Epithelial cell of proximal tubule (primary cell): ENCODE measurements at regions not wholly inside any gene's neighbourhood (a gene's known extent, or its start where the extent isn't known, plus 50 kb on each side); places are given as distances from the start of the nearest gene placed in this dataset.
A peak's percentile ranks its signal among the peaks of the same experiment; 100 is the strongest.

ENCODE experiments used
- DNase-seq: peaks from one replicate; pipeline ENCODE4 v3.0.0-alpha.2; 2011; ENCODE audit warnings: low read depth
- H3K4me3 ChIP-seq: 2 replicates; pipeline ENCODE4 v1.5.1; 2011; ENCODE audit warnings: low read depth, mild to moderate bottlenecking, low read length
- TF ChIP-seq, protein P1 (sequence below): conservative IDR thresholded peaks from 2 replicates; pipeline ENCODE4 v1.5.1; 2012; ENCODE audit warnings: low read depth, mild to moderate bottlenecking, low read length

- H3K4me3 ChIP-seq = no peak overlapping the region
- no peak for DNase-seq
- TF ChIP-seq, protein P1, sequence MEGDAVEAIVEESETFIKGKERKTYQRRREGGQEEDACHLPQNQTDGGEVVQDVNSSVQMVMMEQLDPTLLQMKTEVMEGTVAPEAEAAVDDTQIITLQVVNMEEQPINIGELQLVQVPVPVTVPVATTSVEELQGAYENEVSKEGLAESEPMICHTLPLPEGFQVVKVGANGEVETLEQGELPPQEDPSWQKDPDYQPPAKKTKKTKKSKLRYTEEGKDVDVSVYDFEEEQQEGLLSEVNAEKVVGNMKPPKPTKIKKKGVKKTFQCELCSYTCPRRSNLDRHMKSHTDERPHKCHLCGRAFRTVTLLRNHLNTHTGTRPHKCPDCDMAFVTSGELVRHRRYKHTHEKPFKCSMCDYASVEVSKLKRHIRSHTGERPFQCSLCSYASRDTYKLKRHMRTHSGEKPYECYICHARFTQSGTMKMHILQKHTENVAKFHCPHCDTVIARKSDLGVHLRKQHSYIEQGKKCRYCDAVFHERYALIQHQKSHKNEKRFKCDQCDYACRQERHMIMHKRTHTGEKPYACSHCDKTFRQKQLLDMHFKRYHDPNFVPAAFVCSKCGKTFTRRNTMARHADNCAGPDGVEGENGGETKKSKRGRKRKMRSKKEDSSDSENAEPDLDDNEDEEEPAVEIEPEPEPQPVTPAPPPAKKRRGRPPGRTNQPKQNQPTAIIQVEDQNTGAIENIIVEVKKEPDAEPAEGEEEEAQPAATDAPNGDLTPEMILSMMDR = no peak
Observed at GRCh38 chr5:62133426-62133825, 172.6 kb upstream of the KIF2A start.

GRCh38 chr5:62134811-62135210, 171.2 kb upstream of the KIF2A start:
- no peak for DNase-seq
- no peak overlapping the region for H3K4me3 ChIP-seq
- TF ChIP-seq, protein P1 = no peak

DNA sequence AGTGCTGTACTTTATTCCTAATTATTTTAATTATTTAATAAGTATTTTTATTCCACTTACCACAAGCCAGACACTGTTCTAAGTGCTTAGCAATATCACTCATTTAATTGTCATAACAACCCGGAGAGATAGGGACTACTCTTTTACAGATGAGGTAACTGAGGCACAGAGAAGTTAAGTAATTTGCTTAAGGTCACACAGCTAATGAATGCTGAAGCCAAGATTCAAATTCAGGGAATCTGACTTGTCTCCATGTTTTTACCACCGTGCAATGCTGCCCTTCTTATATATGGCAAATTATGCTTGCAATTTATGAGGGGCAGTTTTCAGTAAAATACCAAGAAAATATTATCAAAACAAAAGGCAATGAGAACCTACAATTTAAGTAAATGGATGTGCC, 168.4 kb upstream of the KIF2A start:
- no peak overlapping the region for H3K4me3 ChIP-seq
- TF ChIP-seq, protein P1 = no peak
- DNase-seq = no peak

DNA sequence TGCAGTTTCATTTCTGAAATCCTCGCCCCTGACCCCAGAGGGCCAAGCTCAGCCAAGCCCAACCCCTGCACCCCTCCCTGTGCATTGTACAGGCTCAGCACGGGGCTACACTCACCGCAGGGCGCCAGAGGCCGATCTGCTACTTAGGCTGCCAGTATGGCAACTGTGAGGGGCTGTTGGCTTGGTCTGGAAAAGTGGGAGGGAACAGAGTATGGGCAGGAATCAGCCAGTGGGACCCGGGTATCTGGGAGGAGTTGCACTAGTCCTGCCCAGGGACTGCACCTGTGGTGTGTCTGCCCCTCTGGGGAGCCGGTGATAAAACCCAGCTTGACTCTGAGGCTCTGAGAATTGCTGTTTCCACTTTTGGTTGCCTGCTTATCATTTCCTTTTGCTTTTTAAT, 167.4 kb upstream of the KIF2A start:
- TF ChIP-seq, protein P1 = no peak
- DNase-seq = no peak
- no peak overlapping the region for H3K4me3 ChIP-seq

- H3K4me3 ChIP-seq = no peak overlapping the region
- DNase-seq = no peak
- TF ChIP-seq, protein P1 = no peak
Observed at GRCh38 chr5:62139741-62140140, 166.3 kb upstream of the KIF2A start.

DNA sequence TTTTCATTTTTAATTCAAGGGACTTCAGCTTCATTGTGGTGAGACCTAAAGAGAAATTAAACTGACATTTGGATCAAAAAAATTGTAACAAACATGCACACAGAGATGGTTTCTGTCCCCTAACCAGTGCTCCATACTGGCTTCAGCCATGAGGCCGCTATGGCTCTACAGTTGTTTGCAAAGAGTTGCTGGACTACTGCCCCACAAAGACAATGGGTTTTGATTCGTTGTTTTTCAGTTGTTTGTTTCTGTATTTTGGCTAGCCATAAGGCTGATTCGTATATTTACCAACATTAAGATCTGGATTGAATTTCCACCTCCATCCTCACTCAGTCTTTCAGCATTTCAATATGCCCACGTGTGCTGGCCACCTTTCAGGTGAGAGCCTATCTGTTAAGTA, 163.7 kb upstream of the KIF2A start:
- no peak overlapping the region for H3K4me3 ChIP-seq
- no peak for DNase-seq
- TF ChIP-seq, protein P1 = no peak

GRCh38 chr5:62143268-62144229, 162.5 kb upstream of the KIF2A start:
- TF ChIP-seq, protein P1 = peak; percentile 63
- H3K4me3 ChIP-seq = peak overlapping the region; percentile 32
- no peak for DNase-seq
